ENCODE measurements at regions not wholly inside any gene's neighbourhood (a gene's known extent, or its start where the extent isn't known, plus 50 kb on each side); places are given as distances from the start of the nearest gene placed in this dataset.

DNA sequence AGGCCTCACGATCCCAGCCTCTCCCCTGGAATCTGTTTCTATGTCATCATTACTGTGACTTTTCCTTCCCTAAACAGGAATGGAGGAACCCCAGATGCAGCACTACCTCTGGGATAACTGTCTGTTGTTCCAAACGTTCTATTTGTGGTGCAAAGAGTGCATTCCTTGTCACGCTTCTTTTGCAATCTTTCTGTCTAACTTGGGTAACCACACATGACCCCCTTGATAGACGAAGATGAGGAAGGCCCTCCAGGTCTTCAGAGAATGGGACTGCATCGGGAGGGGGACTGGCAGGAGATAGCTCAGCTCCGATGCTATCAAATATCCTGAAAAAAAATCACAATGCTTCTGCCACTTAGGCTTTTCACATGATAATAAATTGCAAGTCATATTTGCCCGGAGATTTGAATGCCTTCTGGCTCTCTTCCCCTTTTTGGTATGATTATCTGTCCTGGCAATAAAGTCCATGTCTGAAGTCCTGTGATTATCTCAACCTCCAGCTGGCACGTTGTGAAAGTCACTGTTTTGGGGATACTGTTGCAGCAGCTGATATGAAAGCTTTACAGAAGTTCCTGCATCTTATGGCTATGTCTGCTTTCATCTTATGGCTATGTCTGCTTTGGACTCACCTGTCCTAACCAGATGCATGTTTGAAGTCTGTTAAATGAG is 148.7 kb upstream of the LMO4 start:
- 14% methylated on average over 6 of the region's 8 CpGs for WGBS (ENCODE audit: insufficient coverage)
- H3K27ac Mint-ChIP-seq = peak overlapping the region in 2 of 7 donors; percentile 9 to 27
- TF ChIP-seq, protein P1, sequence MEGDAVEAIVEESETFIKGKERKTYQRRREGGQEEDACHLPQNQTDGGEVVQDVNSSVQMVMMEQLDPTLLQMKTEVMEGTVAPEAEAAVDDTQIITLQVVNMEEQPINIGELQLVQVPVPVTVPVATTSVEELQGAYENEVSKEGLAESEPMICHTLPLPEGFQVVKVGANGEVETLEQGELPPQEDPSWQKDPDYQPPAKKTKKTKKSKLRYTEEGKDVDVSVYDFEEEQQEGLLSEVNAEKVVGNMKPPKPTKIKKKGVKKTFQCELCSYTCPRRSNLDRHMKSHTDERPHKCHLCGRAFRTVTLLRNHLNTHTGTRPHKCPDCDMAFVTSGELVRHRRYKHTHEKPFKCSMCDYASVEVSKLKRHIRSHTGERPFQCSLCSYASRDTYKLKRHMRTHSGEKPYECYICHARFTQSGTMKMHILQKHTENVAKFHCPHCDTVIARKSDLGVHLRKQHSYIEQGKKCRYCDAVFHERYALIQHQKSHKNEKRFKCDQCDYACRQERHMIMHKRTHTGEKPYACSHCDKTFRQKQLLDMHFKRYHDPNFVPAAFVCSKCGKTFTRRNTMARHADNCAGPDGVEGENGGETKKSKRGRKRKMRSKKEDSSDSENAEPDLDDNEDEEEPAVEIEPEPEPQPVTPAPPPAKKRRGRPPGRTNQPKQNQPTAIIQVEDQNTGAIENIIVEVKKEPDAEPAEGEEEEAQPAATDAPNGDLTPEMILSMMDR (IDR thresholded peaks at IDR 0.05) = no peak
- Histone ChIP-seq H4K20me1 (ENCODE audit: insufficient read depth, low read length) (no peaks in the 10 kb centered on the region), H3K27ac (ENCODE audit: low read depth in 1 of 2, low read length in 2 of 2) (no peak overlapping the region), H3K9ac (ENCODE audit: insufficient read depth, low read length, poor library complexity, severe bottlenecking) (no peak overlapping the region), H3K4me2 (replicated peaks; ENCODE audit: extremely low read depth, low read length, poor library complexity, severe bottlenecking) (peak overlapping the region; percentile 38), H3K4me1 (ENCODE audit: control insufficient read depth in 1 of 2, insufficient read depth in 2 of 2, low read length in 2 of 2) (peaks cover 35 to 40% of the 10 kb centered on the region in 2 donors), H3K4me3 (replicated peaks in 1 of 3; ENCODE audit: low read depth in 2 of 3, low read length in 3 of 3) (no peak overlapping the region), H3K36me3 (replicated peaks in 1 of 2; ENCODE audit: control insufficient read depth in 1 of 2, insufficient read depth in 2 of 2, low read length in 2 of 2) (no peaks in the 10 kb centered on the region), H3K9me3 (replicated peaks in 1 of 2; ENCODE audit: control insufficient read depth in 1 of 2, insufficient read depth in 1 of 2, low read length in 2 of 2) (no peaks in the 10 kb centered on the region), H3K79me2 (ENCODE audit: insufficient read depth, low read length) (no peaks in the 10 kb centered on the region), H2AFZ (ENCODE audit: insufficient read depth, low read depth, low read length, poor library complexity, severe bottlenecking) (peak overlapping the region; percentile 55), H3K27me3 (ENCODE audit: control insufficient read depth in 2 of 2, insufficient read depth in 2 of 2, low read length in 2 of 2) (no peaks in the 10 kb centered on the region)
- peaks cover 0 to 3% (median 0%) of the 10 kb centered on the region in 3 donors for H3K27me3 Mint-ChIP-seq (ENCODE audit: low read depth in 3 of 3)
- H3K4me3 Mint-ChIP-seq = peak overlapping the region; percentile 3 to 41
- intact Hi-C loops (cut with micrococcal nuclease) = no loop called here
- peak; percentile 18 to 41 (median 28) for DNase-seq
- H3K36me3 Mint-ChIP-seq = no peaks in the 10 kb centered on the region
- peaks cover 47% of the 10 kb centered on the region for H3K4me1 Mint-ChIP-seq
- peaks cover 0 to 4% (median 0%) of the 10 kb centered on the region in 7 donors for H3K9me3 Mint-ChIP-seq

DNA sequence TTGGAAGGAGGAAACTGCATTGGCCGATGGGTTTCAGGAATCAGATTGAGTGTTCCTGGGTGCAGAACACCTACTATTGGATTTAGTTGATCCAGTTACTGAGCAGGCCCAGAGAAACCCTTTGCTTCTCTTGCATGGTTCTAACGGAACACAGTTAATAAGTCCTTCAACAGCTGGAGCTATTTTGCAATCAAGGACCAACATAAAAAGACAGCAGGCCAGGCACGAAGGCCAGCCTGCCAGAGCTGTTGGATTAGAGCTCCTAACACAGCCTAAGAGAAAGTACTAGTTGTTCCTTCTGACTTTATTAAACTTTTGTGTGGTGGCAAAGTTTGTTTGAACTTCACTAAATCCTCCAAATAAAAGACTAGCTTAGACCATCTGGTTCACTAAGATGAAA is 148.0 kb upstream of the LMO4 start:
- Mint-ChIP-seq H3K4me1 (peaks cover 46% of the 10 kb centered on the region), H3K27ac (peak overlapping the region in 1 of 7 donors; percentile 9), H3K27me3 (ENCODE audit: low read depth in 3 of 3) (peaks cover 0 to 2% (median 0%) of the 10 kb centered on the region in 3 donors), H3K9me3 (peaks cover 0 to 3% (median 0%) of the 10 kb centered on the region in 7 donors), H3K4me3 (no peak overlapping the region), H3K36me3 (no peaks in the 10 kb centered on the region)
- Histone ChIP-seq H3K79me2 (ENCODE audit: insufficient read depth, low read length) (no peaks in the 10 kb centered on the region), H3K4me3 (replicated peaks in 1 of 3; ENCODE audit: low read depth in 2 of 3, low read length in 3 of 3) (no peak overlapping the region), H3K27ac (ENCODE audit: low read depth in 1 of 2, low read length in 2 of 2) (no peak overlapping the region), H3K9ac (ENCODE audit: insufficient read depth, low read length, poor library complexity, severe bottlenecking) (no peak overlapping the region), H3K9me3 (replicated peaks in 1 of 2; ENCODE audit: control insufficient read depth in 1 of 2, insufficient read depth in 1 of 2, low read length in 2 of 2) (no peaks in the 10 kb centered on the region), H3K36me3 (replicated peaks in 1 of 2; ENCODE audit: control insufficient read depth in 1 of 2, insufficient read depth in 2 of 2, low read length in 2 of 2) (no peaks in the 10 kb centered on the region), H2AFZ (ENCODE audit: insufficient read depth, low read depth, low read length, poor library complexity, severe bottlenecking) (no peak overlapping the region), H3K27me3 (ENCODE audit: control insufficient read depth in 2 of 2, insufficient read depth in 2 of 2, low read length in 2 of 2) (no peaks in the 10 kb centered on the region), H4K20me1 (ENCODE audit: insufficient read depth, low read length) (no peaks in the 10 kb centered on the region), H3K4me2 (replicated peaks; ENCODE audit: extremely low read depth, low read length, poor library complexity, severe bottlenecking) (no peak overlapping the region), H3K4me1 (ENCODE audit: control insufficient read depth in 1 of 2, insufficient read depth in 2 of 2, low read length in 2 of 2) (peaks cover 35 to 40% of the 10 kb centered on the region in 2 donors)
- TF ChIP-seq, protein P1 (IDR thresholded peaks at IDR 0.05) = no peak
- intact Hi-C loops (cut with micrococcal nuclease) = no loop called here
- no peak for DNase-seq
- 22% methylated on average over 1 of the region's 3 CpGs for WGBS (ENCODE audit: insufficient coverage)

Measured in CD14-positive monocyte (primary cell).